NCI-H526 (cell line): ENCODE measurements at regions not wholly inside any gene's neighbourhood (a gene's known extent, or its start where the extent isn't known, plus 50 kb on each side); places are given as distances from the start of the nearest gene placed in this dataset.
"Not testable (repeated sequence)": the region's sequence is repeated elsewhere in the genome, so short reads cannot be mapped to it uniquely, and the experiment has no call there.

Experiments used
- DNase-seq, 2 experiments: peaks; one replicate each; lab custom pipeline; 2025; lab: John Stamatoyannopoulos, UW

DNA sequence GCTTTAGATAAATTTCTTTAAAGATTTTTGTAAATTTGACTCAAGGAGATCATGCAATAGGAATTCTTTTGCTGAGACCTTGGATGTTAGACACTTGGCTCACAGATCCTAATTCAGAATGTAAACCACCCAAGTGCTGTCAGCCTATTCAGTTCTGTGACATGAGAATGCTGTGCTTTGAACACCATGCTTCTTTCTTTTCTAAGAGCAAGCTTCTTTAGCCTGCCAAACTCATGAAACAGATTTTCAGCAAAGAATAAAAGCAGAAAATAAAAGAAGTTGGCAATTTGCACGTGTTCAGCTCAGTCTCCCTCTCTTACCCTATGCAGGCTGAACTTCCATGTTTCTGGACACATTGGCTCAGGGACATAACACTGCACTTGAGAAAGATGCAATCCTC is 845.8 kb downstream of the UQCRFS1 start:
- DNase-seq: no peak

DNA sequence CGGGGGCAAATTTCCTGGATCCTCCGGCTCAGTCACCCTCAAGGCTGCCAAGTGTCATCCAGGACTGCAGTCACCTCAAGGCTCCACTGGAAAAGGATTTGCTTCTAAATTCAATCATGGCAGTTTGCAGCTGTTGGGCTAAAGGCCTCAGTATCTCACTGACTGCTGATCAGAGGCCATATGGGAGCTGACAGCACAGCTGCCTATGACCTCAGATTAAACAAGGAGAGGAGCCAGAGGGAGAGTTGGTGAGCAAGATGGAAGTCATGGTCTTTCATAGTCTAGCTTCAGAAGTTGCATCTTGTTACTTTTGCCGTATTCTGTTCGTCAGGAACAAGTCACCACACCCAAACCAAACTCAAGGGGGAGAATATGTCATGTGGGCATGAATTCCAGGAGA is 849.7 kb downstream of the UQCRFS1 start:
- no peak for DNase-seq

DNA sequence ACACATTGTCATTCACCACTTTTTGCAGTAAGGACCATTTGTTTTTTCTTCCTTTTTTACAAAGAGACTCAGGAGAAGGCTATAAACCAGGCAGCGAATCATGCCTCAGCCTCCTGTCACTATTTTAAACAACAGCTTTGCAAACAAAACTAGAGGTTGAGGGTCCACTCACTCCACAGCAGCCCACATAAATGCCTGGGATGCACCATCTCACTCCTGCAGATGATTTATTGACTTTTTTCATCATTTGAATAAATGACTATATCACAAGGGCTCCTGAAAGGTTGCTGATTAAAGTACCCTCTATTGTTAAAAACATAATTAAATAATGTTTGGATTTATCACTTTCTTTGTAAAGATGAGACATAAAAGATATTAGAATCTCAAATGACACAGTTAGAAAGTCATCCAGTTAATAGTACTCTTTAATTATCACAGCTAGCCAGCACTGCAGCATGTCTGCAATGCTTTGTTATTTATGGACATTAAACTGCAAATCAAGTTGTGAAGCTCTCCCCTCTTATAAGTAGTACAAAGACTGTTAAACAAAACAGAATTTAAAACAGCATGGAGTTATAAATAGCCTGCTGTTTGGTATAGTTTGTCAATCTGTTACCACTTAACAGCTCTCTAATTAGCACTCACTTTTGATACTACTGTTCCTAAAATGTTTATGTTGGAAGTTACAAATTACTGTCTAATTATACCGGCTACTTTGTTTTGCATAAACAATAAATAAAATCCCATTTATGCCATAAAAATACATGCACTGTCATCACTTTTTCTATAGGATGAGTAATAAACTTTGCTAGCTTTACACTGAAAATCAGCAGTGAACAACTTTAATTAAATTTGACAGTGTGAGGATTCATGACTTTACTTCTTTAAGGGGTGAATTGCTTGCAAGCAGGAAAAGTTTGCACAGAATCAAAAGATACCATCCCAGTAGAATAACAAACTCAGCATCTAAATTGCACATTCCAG is 853.2 kb downstream of the UQCRFS1 start:
- peak in 1 of 2 experiments; percentile 31 for DNase-seq

DNA sequence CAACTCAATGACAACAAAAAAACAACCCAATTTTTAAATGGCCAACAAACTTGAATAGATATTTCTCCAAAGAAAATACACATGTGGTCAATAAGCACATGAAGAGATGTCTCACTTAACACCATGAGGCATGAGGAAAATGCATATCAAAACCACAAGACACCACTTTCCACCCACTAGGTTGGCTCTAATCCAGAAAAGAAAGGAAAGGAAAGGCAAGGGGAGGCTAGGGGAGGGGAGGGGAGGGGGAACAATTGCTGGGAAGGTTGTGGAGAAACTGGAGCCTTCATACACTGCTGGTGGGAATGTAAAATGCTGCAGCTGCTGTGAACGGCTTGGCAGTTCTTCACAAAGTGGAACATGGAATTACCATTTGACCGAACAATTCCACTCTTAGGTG is 854.3 kb downstream of the UQCRFS1 start:
- no peak for DNase-seq

- no peak for DNase-seq
Measured at GRCh38 chr19:28351761-28352160, 861.2 kb downstream of the UQCRFS1 start.

DNA sequence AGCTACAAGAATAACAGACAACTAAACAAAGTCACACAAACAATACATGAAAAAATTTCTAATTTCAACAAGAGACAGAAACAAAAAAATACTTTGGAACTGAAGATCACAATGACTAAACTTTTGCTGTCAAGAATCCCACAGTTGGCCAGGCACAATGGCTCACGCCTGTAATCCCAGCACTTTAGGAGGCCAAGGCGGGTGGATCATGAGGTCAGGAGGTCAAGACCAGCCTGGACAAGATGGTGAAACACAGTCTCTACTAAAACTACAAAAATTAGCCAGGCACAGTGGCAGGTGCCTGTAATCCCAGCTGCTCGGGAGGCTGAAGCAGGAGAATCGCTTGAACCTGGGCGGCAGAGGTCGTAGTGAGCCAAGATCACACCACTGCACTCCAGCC is 861.6 kb downstream of the UQCRFS1 start:
- DNase-seq: not testable (repeated sequence)

DNA sequence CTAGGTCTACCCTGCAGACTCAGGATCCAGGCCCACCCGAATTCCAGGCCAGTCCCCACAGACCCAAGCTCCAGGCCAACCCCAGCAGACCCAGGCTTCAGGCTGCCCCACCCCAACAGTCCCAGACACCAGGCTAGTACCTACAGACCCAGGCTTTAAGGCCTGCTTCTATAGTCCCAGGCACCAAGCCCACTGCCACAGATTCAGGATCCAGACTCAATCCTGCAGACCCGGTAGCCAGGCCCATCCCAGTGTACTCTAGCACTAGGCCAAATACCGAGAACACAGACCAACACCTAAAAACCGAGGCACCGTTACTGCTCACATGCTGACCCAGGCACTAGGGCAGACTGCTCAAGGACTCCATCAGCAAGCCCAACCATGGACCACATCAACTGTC is 862.3 kb downstream of the UQCRFS1 start:
- DNase-seq: no peak

- no peak for DNase-seq
Measured at GRCh38 chr19:28350037-28350436, 862.9 kb downstream of the UQCRFS1 start.

- DNase-seq: no peak
Measured at GRCh38 chr19:28349604-28350003, 863.3 kb downstream of the UQCRFS1 start.

DNA sequence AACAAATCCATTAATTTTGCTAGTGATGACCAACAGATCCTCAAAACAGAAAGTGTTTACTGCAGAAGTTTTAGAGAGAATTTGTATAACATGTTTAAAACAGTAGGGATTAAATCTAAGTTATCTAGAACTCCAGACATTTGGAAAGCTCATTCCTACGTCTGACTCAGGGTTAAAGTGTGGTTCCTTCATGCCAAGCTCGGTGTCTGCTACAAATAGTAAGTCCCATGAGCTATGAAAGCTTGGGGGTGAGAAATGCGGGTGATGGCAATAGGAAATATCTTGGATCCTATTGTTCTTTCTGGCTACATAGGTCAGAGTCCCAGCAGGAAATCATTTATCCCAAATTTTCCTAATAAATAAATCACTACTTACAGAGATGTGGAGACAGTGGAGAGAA is 867.1 kb downstream of the UQCRFS1 start:
- DNase-seq: no peak

DNA sequence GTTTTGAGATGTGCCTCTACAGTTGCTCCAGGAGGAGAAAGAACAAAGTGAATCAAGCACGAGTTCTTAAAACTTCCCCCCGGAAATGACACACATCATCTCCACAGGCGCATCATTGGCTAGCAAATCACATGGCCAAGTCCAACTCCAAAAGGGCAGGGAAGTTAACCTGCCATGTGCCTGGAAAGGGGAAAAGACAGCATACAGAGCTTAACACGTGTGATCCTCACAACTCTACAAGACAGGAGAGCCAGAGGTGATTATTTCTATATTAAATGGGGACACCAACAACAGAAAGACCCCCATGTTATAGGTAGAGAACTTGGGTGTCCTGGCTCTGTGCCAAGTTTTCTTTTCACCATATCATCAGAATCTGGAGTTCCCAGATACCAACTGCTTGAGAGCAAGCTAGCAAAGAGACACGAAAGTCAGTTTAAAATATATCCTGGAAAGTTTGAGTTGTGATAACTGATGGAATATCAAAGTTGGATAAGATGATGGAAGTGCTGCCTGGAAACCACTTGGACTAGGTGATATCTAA is 871.1 kb downstream of the UQCRFS1 start:
- no peak for DNase-seq

- no peak for DNase-seq
Measured at GRCh38 chr19:28334419-28334818, 878.5 kb downstream of the UQCRFS1 start.

GRCh38 chr19:28333909-28334308 is 879.0 kb downstream of the UQCRFS1 start:
- no peak for DNase-seq

DNA sequence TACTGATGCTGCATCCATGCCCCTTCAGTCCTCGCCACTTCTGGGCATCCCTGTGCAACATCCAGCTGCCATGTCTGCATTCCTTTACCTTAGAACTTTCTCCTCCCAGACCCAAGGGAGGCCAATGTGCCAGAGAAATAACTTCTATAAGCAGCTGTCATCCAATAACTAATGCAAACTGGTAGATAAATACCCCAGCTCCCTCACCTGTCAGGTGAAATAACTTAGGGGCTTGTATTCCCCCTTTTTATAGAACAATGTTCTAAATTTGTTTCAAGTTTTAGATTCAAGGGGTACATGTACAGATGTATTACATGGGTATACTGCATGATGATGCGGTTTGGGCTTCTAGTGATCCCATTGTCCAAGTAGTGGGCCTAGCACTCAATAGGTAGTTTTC is 880.1 kb downstream of the UQCRFS1 start:
- no peak for DNase-seq

DNA sequence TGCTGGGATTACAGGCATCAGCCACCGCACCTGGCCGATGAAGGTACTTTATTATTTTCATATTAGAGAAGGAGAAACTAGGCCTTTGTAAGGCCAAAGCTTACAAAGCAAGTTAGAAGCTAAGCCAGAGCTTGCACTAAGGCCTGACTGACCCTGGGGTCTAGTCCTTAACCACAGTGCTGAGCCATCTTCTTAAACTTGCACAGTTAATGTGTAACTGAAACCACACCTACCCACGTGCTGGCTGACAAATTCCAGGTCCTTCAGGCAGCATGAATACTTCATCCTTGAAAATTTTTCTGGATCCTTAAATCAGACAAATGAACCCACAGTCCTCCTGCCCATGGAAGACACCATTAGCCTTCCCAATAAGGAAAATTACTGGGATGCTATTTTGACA is 880.6 kb downstream of the UQCRFS1 start:
- no peak for DNase-seq

DNA sequence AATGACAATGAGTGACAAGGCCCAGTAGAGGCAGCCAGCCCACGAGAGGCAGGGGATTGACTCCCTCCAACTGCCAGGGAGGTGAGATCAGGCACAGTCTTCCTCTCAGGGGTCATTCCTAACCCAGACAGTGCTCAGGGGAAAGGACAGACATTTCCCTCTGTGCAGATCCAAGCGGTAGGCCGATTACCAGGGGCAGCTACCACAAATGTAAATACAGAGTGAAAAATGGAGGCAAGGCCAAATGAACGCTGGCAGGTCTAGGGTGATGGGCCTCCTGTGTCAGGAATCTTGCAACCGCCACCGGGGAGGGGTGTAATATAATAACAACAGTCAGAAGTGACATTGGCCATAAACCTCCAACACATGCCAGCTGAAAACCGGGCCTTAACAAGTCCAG is 881.4 kb downstream of the UQCRFS1 start:
- peak in 1 of 2 experiments; percentile 10 for DNase-seq

- no peak for DNase-seq
Measured at GRCh38 chr19:28330831-28331230, 882.1 kb downstream of the UQCRFS1 start.

- DNase-seq: no peak
Measured at GRCh38 chr19:28329429-28329828, 883.5 kb downstream of the UQCRFS1 start.

- no peak for DNase-seq
Measured at GRCh38 chr19:28327905-28328304, 885.0 kb downstream of the UQCRFS1 start.

DNA sequence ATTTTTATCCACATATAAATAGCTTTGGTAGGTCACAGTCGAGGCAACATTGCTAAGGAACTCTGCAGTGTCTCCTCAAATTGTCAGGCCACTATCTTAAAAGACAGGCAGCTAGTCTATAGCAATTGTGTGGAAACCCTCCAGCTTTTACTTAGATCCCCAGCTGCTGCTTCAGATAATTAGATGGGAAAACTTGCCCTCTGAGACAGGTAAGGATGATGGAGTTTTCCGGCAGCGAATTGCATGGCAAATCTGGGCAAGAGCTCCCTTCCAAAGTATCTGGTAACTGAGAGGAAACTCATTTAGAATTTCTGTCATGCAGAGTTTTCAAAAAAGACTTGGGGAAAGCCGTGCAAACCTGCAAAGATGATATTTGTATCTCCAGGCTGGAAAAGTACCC is 886.2 kb downstream of the UQCRFS1 start:
- no peak for DNase-seq

GRCh38 chr19:28324275-28325060 is 888.5 kb downstream of the UQCRFS1 start:
- DNase-seq: peak in 1 of 2 experiments; percentile 49

- DNase-seq: no peak
Measured at GRCh38 chr19:28322945-28323344, 890.0 kb downstream of the UQCRFS1 start.

GRCh38 chr19:28322491-28322890 is 890.5 kb downstream of the UQCRFS1 start:
- no peak for DNase-seq
